GM21619 (cell line): ENCODE measurements at regions not wholly inside any gene's neighbourhood (a gene's known extent, or its start where the extent isn't known, plus 50 kb on each side); places are given as distances from the start of the nearest gene placed in this dataset.

ENCODE experiments used
- ATAC-seq: cut with Tn5 transposase; IDR thresholded peaks from one replicate; pipeline ENCODE4 v1.9.1; 2021; ENCODE audit not compliant: unreplicated experiment

GRCh38 chr4:22988526-22988925 is 295.8 kb downstream of the GBA3 start:
- ATAC-seq = no peak

- ATAC-seq = no peak
Observed at GRCh38 chr4:22987870-22988269, 295.1 kb downstream of the GBA3 start.

GRCh38 chr4:22986881-22987280 is 294.1 kb downstream of the GBA3 start:
- ATAC-seq = no peak

- ATAC-seq = no peak
Observed at GRCh38 chr4:22986262-22986661, 293.5 kb downstream of the GBA3 start.

GRCh38 chr4:22984390-22984789 is 291.7 kb downstream of the GBA3 start:
- ATAC-seq = no peak

GRCh38 chr4:22978656-22979055 is 285.9 kb downstream of the GBA3 start:
- no peak for ATAC-seq

- no peak for ATAC-seq
Observed at GRCh38 chr4:22970665-22971064, 277.9 kb downstream of the GBA3 start.

GRCh38 chr4:22969287-22969896 is 276.7 kb downstream of the GBA3 start:
- no peak for ATAC-seq

- no peak for ATAC-seq
Observed at GRCh38 chr4:22962295-22962694, 269.6 kb downstream of the GBA3 start.

- no peak for ATAC-seq
Observed at GRCh38 chr4:22959483-22959882, 266.7 kb downstream of the GBA3 start.

- ATAC-seq = no peak
Observed at GRCh38 chr4:22957774-22958309, 265.1 kb downstream of the GBA3 start.

- no peak for ATAC-seq
Observed at GRCh38 chr4:22949161-22949855, 256.6 kb downstream of the GBA3 start.

- no peak for ATAC-seq
Observed at GRCh38 chr4:22947851-22948250, 255.1 kb downstream of the GBA3 start.

GRCh38 chr4:22942920-22943559 is 250.3 kb downstream of the GBA3 start:
- ATAC-seq = no peak

- no peak for ATAC-seq
Observed at GRCh38 chr4:22941688-22942375, 249.1 kb downstream of the GBA3 start.

- no peak for ATAC-seq
Observed at GRCh38 chr4:22932326-22932725, 239.6 kb downstream of the GBA3 start.

- no peak for ATAC-seq
Observed at GRCh38 chr4:22922426-22922825, 229.7 kb downstream of the GBA3 start.

- no peak for ATAC-seq
Observed at GRCh38 chr4:22921936-22922335, 229.2 kb downstream of the GBA3 start.

GRCh38 chr4:22911285-22911684 is 218.5 kb downstream of the GBA3 start:
- ATAC-seq = no peak

- ATAC-seq = no peak
Observed at GRCh38 chr4:22910200-22910599, 217.5 kb downstream of the GBA3 start.

- ATAC-seq = no peak
Observed at GRCh38 chr4:22906045-22906444, 213.3 kb downstream of the GBA3 start.

- no peak for ATAC-seq
Observed at GRCh38 chr4:22903913-22904312, 211.2 kb downstream of the GBA3 start.
